ENCODE measurements at regions not wholly inside any gene's neighbourhood (a gene's known extent, or its start where the extent isn't known, plus 50 kb on each side); places are given as distances from the start of the nearest gene placed in this dataset.
"Not testable (repeated sequence)": the region's sequence is repeated elsewhere in the genome, so short reads cannot be mapped to it uniquely, and the experiment has no call there.

DNA sequence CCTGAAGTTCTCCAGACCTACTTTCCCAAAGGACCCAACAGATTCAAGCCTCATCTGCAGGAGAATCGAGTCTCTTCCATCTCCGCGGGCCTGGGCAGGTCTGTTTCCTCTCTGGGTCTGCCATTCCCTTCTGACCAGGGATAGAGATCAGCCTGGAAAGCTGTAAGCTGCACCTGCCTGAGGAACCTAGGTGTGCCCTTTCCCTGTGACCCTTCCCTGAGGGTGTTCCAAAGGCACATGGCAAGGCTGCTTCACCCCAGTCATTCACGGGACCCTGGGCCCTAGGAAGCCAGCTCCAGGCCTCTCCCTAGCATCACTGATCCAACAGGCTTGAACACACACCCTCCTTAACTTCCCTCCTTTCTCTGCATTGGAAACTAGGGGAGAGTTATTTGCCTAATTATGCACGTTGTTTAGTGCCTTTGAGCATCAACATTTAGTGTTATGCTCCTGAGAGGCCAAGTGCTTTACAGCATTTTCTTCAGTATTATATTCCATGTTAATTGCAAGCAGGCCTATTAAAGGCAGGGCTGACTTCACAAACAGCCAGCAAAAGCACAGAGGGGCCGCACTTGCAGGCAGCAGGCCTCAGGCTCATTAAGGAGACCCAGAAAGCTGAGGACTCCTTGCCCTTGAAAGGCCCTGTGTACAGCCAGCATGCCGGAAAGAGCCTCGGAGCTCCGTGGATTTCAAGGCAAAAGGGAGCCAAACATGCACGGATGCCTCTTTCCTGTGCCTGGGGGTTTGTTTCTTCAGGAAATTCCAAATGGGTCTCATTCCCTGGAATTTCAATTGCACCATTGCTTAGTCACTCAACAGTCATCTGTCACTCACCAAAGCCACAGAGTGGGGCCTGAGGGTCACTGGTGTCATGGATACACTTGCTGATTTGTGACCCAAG lies 91.0 kb upstream of the FAM20C start:
- in situ Hi-C loops (cut with MboI; ENCODE audit: low sequenced_read_pairs in 4 of 4), result no loop called here
- Histone ChIP-seq H3K36me3 (no peaks in the 10 kb centered on the region), H3K4me3 (no peak overlapping the region), H3K27me3 (no peaks in the 10 kb centered on the region), H3K9me3 (no peaks in the 10 kb centered on the region), H3K27ac (no peak overlapping the region), H3K4me1 (no peaks in the 10 kb centered on the region)
- intact Hi-C loops (cut with DNase I; ENCODE audit: low total_unique reads), result no loop called here
- no peak for TF ChIP-seq POLR2A (IDR thresholded peaks at IDR 0.05)
- ATAC-seq, result no peak
- no peak for DNase-seq

DNA sequence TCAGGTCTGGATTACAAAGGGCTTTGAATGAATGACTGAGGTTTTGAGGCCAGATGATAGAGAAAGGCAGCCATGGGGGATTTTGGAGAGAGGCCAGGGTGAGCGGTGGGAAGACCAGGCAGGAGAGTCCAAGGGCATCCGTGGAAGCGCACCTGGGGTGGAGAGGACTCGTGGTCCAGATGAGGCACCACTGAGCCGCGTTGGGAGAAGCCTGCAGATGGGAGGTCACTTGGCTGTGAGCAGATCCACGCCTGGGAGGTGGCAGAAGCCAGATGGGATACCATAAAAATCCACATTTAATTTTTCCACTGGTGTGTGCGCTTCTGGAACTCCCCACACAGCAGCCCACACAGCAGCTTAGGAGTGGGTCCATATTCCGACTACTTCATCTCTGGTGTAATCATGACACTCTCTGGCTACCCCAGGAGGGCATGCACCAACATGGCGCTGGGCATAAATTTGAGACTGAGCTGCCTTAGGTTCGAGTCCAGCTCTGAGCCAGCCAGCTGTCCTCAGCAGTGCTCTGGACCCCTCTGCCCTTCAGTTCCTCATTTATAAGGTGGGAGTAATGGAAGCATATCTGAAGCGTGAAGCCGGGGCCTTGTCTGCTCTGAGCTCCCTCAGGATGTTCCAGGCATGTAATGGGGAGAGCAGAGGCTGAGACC lies 90.2 kb upstream of the FAM20C start:
- H3K9me3 ChIP-seq, result no peaks in the 10 kb centered on the region
- in situ Hi-C loops (cut with MboI; ENCODE audit: low sequenced_read_pairs in 4 of 4) (no loop called here), intact Hi-C loops (cut with DNase I; ENCODE audit: low total_unique reads) (no loop called here)
- DNase-seq (no peak), ATAC-seq (no peak)
- H3K27me3 ChIP-seq, result no peaks in the 10 kb centered on the region
- no peaks in the 10 kb centered on the region for H3K36me3 ChIP-seq
- H3K27ac ChIP-seq, result no peak overlapping the region
- H3K4me3 ChIP-seq, result no peak overlapping the region
- no peaks in the 10 kb centered on the region for H3K4me1 ChIP-seq
- no peak for TF ChIP-seq POLR2A (IDR thresholded peaks at IDR 0.05)
- TF ChIP-seq, protein P1, sequence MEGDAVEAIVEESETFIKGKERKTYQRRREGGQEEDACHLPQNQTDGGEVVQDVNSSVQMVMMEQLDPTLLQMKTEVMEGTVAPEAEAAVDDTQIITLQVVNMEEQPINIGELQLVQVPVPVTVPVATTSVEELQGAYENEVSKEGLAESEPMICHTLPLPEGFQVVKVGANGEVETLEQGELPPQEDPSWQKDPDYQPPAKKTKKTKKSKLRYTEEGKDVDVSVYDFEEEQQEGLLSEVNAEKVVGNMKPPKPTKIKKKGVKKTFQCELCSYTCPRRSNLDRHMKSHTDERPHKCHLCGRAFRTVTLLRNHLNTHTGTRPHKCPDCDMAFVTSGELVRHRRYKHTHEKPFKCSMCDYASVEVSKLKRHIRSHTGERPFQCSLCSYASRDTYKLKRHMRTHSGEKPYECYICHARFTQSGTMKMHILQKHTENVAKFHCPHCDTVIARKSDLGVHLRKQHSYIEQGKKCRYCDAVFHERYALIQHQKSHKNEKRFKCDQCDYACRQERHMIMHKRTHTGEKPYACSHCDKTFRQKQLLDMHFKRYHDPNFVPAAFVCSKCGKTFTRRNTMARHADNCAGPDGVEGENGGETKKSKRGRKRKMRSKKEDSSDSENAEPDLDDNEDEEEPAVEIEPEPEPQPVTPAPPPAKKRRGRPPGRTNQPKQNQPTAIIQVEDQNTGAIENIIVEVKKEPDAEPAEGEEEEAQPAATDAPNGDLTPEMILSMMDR (IDR thresholded peaks at IDR 0.05 in 4 of 5, conservative IDR thresholded peaks at IDR 0.05 in 1 of 5), result no peak

DNA sequence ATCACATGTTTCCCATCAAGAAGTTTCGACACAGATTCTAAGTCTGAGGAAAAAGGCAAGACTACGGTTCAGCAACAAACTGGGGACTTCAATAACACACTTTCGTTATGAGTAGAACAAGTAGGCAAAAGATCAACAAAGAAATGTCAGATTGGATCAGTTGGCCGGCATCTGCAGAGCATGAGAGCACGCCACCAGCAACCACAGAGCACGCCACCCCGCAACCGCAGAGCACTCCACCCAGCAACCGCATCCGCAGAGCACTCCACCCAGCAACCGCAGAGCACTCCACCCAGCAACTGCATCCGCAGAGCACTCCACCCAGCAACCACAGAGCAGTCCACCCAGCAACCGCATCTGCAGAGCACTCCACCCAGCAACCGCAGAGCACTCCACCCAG lies 89.7 kb upstream of the FAM20C start:
- no peaks in the 10 kb centered on the region for H3K36me3 ChIP-seq
- H3K9me3 ChIP-seq, result no peaks in the 10 kb centered on the region
- no peaks in the 10 kb centered on the region for H3K27me3 ChIP-seq
- intact Hi-C loops (cut with DNase I; ENCODE audit: low total_unique reads), result no loop called here
- H3K27ac ChIP-seq, result no peak overlapping the region
- no peak overlapping the region for H3K4me3 ChIP-seq
- ATAC-seq (no peak), DNase-seq (no peak)
- no peaks in the 10 kb centered on the region for H3K4me1 ChIP-seq
- in situ Hi-C loops (cut with MboI; ENCODE audit: low sequenced_read_pairs in 4 of 4), result no loop called here
- TF ChIP-seq, protein P1 (IDR thresholded peaks at IDR 0.05 in 4 of 5, conservative IDR thresholded peaks at IDR 0.05 in 1 of 5), result no peak

DNA sequence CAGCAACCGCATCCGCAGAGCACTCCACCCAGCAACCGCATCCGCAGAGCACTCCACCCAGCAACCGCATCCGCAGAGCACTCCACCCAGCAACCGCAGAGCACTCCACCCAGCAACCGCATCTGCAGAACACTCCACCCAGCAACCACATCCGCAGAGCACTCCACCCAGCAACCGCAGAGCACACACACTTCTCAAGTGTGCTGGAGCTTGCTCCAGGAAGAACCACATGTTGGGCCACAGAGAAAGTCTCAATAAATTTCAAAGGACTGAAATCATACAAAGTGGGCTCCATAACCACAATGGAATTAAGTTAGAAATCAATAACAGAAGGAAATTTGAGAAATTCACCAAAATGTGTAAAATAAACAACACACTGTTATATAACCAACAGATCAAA lies 88.4 kb upstream of the FAM20C start:
- ATAC-seq; H3K4me1 ChIP-seq; H3K4me3 ChIP-seq; DNase-seq; H3K36me3 ChIP-seq; H3K27ac ChIP-seq; H3K27me3 ChIP-seq; in situ Hi-C loops (cut with MboI; ENCODE audit: low sequenced_read_pairs in 4 of 4); H3K9me3 ChIP-seq; intact Hi-C loops (cut with DNase I; ENCODE audit: low total_unique reads): not testable (repeated sequence)

- H3K36me3 ChIP-seq, result no peaks in the 10 kb centered on the region
- intact Hi-C loops (cut with DNase I; ENCODE audit: low total_unique reads), result no loop called here
- no peak for TF ChIP-seq POLR2A (IDR thresholded peaks at IDR 0.05)
- TF ChIP-seq, protein P1 (IDR thresholded peaks at IDR 0.05 in 4 of 5, conservative IDR thresholded peaks at IDR 0.05 in 1 of 5), result no peak
- no peaks in the 10 kb centered on the region for H3K4me1 ChIP-seq
- DNase-seq (no peak), ATAC-seq (no peak)
- no peaks in the 10 kb centered on the region for H3K9me3 ChIP-seq
- H3K27ac ChIP-seq, result no peak overlapping the region
- in situ Hi-C loops (cut with MboI; ENCODE audit: low sequenced_read_pairs in 4 of 4), result no loop called here
- H3K27me3 ChIP-seq, result no peaks in the 10 kb centered on the region
- H3K4me3 ChIP-seq, result no peak overlapping the region
Observed at GRCh38 chr7:105002-105401, 87.4 kb upstream of the FAM20C start.

All from gastrocnemius medialis (tissue), 4 donors.